NT2/D1 (cell line): ENCODE measurements at regions not wholly inside any gene's neighbourhood (a gene's known extent, or its start where the extent isn't known, plus 50 kb on each side); places are given as distances from the start of the nearest gene placed in this dataset.

Experiments used
- YY1 ChIP-seq: IDR thresholded peaks from 2 replicates; pipeline ENCODE4 v1.6.1; 2011; ENCODE audit not compliant: insufficient read length, insufficient read depth
- ZNF274 ChIP-seq: IDR thresholded peaks from 2 replicates; pipeline ENCODE4 v1.6.1; 2011; ENCODE audit warnings: mild to moderate bottlenecking, low read depth, low read length

DNA sequence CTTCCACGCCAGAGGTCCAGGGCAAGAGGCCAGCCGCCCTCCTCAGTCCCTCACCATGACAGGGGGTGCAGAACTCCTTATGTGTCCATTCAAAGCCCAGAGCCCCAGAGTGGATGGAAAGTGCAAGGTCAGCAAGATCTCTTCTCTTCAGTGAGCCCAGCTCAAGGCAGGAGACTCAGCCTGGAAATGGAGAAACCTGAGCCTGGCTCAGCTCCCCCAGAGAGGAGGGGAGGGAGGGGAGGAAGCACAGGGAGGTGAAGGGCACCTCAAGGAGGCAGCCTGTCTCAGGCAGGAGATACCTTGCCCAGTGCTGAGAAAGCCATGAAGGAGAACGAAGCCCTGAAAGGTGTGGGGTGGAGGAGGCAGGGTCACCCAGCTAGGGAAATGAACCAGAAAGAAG, 121.8 kb upstream of the PJA1 start:
- TF ChIP-seq YY1 (no peak), ZNF274 (no peak)
